T-helper 9 cell (primary cell): ENCODE measurements at regions not wholly inside any gene's neighbourhood (a gene's known extent, or its start where the extent isn't known, plus 50 kb on each side); places are given as distances from the start of the nearest gene placed in this dataset.

Source experiments
- DNase-seq: peaks from one replicate; pipeline ENCODE4 v3.0.0-alpha.2; 2020

DNA sequence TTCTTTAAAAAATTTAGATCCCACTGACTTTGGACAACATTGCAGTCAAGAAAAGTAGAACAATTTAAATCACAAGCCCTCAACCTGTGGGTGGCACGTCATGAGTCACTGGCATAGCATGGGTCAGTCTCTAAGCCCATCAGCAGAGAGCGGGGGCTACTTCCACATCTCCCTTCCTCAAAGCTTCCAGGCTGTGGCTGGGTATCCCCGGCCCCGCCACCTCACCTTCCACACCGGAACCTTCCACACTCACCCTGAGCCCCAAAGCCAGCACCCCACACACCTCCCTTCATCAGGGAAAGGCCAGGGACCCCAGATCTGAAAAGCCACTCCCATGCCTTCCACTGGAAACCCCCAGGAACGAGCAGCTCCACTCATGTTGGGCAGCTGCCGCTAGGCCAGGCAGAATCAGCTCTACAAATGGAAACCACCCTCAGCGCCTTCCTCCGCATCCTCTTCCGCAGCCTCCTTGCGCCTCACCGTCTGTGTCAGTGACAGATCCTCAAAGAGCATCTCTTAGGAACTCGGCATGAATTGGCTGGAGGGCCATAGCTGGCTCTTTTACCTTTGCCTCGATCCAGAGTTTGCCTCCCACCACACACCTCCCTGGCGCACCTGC, 156.5 kb downstream of the ERCC6L2 start:
- no peak for DNase-seq

DNA sequence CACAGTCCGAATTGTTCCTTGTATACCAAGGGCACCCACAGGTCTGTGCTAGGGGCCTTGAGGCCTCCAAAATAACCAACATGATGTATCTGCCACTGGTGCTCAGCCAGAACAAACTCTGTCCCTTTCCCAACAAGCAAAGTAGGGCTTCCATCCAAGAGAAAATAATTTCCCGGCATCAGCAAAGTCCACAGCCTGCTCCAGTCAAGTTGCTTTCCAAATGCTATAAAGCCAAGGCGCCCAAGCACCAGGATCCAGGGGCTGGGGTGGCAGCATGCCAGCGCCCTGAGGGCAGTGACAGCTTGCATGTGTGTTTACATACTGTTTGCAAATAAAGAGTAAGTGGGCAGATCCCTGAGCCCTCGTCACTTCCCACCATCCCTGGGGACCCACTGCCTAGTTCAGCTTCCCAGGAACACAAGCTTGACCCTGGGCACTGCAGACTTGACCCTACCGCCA, 155.9 kb downstream of the ERCC6L2 start:
- DNase-seq, result no peak

DNA sequence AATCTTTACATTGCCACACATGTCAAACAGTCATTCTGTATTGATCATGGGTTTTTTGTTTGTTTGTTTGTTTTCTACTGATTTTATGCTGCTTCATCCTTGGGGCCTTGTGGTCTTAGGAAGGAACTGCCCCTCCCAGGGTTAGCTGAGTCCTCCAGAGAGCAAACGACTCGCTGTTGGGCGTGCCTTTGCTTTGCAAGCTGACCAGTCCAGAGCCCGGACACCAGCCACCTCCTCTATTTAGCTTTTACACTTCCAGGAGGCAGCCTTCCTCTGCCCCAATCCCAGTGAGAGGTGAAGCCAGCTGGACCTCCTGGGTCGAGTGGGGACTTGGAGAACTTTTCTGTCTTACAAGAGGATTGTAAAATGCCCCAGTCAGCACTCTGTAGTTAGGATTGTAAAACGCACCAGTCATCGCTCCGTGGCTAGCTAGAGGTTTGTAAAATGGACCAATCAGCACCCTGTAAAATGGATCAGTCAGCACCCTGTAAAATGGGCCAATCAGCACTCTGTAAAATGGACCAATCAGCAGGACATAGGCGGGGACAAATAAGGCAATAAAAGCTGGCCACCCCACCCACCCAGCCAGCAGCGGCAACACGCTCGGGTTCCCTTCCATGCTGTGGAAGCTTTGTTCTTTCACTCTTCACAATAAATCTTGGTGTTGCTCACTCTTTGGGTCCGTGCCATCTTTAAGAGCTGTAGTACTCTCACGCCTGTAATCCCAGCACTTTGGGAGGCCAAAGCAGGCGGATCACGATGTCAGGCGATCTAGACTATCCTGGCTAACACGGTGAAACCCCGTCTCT, 154.4 kb downstream of the ERCC6L2 start:
- no peak for DNase-seq

DNA sequence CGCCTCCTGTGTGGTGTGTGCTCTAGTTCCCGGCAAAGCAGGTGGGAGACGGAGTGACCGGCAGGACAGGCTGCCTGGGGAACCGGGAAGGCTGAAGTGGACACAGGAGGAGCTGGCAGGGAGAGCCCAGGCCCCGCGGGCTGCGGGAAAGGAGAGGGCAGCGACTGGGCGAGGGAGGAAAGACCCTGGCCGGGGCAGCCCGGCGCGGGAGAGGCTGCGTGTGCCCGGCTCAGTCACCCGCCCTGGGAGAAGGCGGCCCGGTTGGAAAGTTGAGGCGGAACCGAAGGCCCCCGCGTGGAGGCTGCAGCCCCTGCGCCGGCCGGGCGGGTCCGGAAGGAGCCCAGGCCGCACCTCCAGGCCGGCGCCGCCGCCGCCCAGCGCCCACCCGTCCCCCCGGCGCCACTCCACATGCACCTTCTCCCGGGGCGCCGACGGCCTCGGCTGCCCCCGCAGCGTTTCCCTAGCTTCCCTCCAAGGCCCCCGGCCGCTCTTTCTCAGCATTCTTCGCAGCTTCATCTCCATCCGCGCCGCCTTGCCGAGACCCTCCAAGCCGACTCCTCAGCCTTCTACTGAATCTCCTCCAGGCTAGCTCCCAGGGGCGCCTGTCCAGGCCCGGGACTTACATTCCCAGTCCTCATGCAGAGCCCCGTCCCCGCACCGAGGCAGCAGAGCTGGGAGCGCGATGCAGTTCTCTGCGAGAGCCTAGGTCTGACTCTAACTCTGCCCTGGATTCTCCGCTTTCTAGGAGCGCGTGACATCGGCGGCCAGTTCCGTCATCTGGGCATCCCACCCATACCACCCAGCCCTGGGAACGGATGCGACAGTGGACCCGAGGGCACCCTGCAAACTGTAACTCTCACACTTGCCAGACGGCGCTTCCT, 152.0 kb downstream of the ERCC6L2 start:
- no peak for DNase-seq

DNA sequence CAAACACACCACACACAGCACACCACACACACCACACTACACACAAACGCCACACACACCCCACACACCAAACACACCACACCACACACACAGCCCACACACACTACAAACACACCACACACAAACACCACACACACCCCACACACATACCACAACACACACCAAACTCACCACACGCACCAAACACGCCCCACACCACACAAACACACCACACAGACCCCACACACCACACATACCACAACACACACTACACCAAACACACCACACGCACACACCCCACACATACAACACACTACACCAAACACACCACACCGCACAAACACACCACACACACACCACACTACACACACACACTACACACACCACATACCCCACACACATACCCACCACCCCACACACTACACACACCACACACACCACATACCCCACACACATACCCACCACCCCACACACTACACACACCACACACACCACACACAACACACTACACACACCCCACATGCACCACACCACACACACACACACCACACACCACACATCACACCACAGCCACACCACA, 151.2 kb downstream of the ERCC6L2 start:
- DNase-seq, result no peak

DNA sequence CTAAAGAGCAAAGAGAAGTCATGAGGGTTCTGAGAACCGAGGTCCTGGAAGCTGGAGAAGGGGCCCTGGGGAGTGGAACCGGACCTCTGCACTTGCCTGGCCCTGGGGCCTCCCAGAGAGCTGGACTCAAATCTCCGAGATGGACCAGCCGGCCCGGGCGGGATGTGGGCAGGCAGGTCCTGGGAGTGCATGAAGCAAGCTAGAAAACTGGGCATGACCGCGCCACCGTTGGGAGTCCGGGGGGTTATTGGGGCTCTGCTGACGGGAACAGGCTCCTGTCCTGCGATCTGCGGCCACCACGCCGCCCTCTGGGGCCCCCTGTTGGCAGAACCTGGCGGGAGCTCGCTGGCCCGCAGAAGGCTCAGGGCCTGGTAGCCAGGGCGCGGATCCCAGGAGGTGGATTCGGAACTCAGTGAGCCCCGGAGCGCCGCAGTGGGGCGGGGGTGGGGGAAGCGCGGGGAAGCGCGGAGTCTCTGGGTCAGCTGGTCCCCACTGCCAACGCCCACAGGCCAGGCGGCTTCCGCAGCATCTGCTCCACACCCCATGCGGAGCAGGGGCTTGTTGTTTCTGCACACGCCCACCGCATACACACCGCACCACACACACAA, 150.6 kb downstream of the ERCC6L2 start:
- DNase-seq, result no peak

DNA sequence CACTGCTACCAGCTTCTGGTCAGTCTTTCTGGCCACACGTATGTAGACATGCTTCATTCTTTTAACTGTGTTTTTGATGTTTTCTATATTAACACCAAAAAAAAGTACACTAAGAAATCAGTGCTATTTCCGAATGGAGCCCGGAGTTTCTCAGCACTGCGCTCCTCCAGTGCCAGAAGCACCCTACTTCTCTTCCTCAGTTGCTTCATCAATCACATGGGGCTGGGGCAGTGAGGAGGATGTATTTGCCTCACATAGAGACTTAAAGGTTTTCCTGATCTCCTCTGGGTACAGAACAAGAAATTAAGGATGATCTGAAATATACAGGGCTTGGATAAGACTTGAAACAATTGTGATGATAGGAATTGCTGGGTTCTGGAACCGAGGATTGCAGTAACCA, 148.0 kb downstream of the ERCC6L2 start:
- DNase-seq, result no peak

DNA sequence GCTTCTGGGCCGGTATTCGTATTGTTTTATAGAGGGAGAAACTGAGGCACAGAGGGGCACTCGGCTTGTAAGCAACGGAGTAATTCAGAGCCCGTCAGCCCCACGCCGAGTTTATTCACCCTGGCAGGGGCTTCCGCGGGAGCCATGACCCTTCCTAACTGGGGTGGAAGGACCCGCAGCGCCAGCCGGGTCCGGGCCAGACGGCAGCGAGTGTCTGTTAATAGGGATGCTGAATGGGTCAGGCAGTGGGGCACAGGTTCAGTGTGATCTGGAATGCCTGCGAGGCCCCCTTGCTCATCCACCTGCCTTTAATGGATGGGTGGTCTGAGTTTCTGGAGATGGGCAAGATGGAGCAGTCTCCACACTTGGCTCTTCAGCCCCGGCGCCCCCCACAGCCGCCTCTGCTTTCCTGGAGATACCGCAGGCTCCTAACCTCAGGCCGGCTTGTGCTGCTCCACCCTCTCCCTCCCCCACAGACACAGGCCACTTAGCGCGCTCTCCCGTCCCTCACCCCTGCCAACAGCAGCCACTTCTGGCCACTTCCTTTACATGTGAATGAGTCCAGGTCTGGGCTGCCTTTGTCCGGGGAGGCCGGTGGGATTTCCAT, 147.1 kb downstream of the ERCC6L2 start:
- DNase-seq, result no peak

DNA sequence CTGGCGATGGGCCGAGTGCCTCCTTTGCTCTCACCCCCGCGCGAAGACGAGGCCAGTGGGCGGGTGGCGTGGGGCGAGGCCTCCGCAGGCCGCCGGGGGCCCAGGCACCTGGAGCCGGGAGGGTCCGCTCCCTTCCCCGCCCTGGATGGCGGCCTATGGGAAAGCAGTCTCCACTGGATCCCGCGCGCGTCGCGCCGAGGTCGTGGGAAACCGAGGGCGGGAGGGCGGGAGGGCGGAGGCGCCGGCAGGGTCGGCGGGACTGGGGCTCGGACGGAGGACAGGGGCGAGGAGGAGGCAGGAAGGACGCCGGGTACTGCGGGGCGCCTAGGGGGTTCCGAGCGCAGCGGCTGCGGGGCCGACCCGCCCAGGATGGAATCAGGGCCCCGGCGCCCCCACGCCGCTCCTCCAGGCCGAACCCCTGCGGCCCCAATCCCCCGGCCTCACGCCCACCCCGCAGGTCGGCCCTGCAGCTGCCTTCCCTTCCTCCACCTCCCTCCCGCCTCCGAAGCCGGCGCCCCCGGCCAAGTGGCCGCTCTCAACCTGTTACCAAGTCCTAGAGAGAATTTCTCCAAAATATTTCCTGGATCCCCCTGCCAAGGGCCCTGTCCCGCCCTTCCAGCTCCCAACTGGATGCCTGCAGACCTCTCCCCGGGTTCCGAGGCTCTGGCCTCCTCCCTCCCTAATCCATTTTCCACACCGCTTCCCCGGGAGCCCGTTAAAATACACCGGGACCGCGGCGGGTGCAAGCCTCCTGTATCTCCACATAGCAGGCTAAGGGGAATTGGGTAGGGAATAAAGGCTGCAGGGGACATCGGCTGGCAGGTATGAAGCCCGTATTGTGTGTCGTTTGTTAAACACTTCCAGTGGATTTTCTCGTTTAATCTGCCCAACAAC, 146.3 kb downstream of the ERCC6L2 start:
- DNase-seq, result no peak

DNA sequence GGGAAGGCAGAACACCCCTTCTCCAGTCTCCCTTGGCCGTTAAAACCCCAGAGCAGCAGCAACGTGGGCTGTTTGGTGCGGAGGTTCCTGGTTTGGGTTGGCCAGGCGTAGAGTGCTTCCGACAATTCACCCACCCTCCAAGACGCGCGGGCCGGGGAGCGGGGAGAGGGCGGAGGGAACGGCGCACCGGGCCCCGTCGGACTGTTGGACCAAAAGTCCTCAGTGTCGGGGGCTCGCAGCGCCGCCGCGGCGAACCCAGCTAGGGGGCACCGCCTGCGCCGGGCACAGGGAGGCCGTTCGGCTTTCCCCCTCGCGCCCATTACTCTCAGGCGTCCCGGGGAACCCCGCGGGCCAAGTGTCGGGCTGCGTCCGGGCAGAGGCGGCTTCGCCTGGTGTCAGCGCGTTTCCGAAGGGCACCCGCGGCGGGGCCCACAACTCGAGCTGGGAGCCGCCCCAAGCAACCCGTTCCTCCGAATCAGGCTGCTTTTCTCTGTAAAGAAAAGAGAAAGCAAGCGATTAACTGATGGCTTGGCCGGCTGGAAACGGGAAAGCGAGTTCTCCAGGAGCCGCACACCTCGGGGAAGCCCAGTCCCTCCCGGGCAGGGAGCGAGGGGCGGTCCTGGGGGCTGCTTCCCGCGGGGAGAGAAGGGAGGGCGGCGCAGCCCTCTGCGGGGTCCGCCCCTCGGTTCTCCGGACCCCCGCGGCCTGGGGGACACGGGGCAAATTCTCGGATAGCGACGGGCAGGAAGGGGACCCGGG, 145.5 kb downstream of the ERCC6L2 start:
- no peak for DNase-seq

DNA sequence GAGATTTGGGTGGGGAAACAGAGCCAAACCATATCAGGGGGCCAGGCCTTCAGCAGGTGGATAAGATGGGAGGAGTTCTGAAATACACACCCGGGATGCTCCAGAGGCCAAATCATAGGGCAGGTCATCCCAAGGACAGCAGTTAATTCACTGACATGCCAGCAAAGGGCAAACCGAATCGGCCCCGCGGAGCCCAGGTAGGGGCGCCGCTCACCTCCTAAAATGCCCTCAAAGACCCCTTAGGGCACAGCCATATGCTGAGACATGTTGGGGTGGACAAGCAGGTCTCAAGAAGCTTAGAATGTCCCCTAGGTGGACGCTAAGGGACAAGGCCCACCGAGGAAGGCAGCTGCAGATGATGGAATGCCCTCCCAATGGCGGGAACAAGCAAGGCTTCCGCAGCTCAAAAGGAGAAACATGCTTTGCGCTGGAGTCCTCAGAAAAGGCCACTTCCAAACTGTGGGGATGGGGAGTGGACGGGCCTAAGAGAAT, 144.9 kb downstream of the ERCC6L2 start:
- no peak for DNase-seq
